ENCODE measurements at regions not wholly inside any gene's neighbourhood (a gene's known extent, or its start where the extent isn't known, plus 50 kb on each side); places are given as distances from the start of the nearest gene placed in this dataset.

DNA sequence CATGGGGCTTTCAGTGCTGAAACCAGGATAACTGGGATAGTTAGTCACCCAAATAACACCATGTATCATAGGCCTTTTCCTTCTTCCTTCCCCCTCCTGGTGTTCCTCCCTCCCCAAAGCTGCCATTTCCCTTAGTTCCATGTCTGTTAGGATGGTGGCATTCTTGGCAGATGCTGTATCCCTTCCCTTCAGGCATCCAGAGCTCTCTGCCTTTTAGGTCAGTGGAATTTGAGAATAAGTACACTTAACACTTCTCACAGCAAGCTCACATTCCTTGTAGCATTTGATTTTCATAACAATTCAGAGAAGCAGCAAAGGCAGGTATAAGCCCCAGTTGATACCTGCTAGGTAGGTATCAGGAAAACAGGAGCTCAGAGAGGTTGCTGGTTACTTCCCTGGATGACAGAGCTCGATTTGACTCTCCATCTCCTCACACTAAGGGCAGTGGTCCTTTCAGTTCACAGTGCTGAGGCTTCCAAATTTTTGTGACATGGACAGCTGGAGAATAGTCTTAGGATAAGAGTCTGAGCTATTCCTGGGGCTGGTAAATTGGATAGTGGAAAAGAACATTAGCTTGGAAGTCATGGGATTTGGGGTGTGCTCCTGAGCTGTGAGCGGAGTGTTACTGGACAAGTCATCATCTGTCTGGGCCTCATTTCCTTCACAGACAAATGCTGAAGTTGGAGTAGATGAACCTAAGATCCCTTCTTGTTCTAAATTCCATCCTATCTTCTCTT is 108.7 kb upstream of the RHOBTB1 start:
- Histone ChIP-seq H3K4me1 (no peaks in the 10 kb centered on the region), H3K36me3 (ENCODE audit: control insufficient read depth, insufficient read depth, low read length) (no peaks in the 10 kb centered on the region)
- TF ChIP-seq, protein P1, sequence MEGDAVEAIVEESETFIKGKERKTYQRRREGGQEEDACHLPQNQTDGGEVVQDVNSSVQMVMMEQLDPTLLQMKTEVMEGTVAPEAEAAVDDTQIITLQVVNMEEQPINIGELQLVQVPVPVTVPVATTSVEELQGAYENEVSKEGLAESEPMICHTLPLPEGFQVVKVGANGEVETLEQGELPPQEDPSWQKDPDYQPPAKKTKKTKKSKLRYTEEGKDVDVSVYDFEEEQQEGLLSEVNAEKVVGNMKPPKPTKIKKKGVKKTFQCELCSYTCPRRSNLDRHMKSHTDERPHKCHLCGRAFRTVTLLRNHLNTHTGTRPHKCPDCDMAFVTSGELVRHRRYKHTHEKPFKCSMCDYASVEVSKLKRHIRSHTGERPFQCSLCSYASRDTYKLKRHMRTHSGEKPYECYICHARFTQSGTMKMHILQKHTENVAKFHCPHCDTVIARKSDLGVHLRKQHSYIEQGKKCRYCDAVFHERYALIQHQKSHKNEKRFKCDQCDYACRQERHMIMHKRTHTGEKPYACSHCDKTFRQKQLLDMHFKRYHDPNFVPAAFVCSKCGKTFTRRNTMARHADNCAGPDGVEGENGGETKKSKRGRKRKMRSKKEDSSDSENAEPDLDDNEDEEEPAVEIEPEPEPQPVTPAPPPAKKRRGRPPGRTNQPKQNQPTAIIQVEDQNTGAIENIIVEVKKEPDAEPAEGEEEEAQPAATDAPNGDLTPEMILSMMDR (IDR thresholded peaks at IDR 0.05), result no peak

GRCh38 chr10:61051344-61051743 is 107.4 kb upstream of the RHOBTB1 start:
- TF ChIP-seq, protein P1 (IDR thresholded peaks at IDR 0.05), result no peak
- Histone ChIP-seq H3K27ac (no peak overlapping the region), H3K9ac (no peak overlapping the region), H3K79me2 (no peaks in the 10 kb centered on the region), H3K4me2 (ENCODE audit: low read length) (no peak overlapping the region), H3K4me1 (no peaks in the 10 kb centered on the region), H3K9me3 (ENCODE audit: control insufficient read depth, low read length) (no peaks in the 10 kb centered on the region), H3K36me3 (ENCODE audit: control insufficient read depth, insufficient read depth, low read length) (no peaks in the 10 kb centered on the region), H2AFZ (no peak overlapping the region), H3K4me3 (ENCODE audit: low read depth, low read length) (no peak overlapping the region), H3K27me3 (ENCODE audit: control insufficient read depth, insufficient read depth, low read length) (no peaks in the 10 kb centered on the region)

More for the DNA sequence above, 108.7 kb upstream of the RHOBTB1 start:
- Histone ChIP-seq H3K9me3 (ENCODE audit: control insufficient read depth, low read length) (no peaks in the 10 kb centered on the region), H3K4me2 (ENCODE audit: low read length) (no peak overlapping the region), H3K9ac (no peak overlapping the region), H3K79me2 (no peaks in the 10 kb centered on the region), H2AFZ (no peak overlapping the region), H3K4me3 (ENCODE audit: low read depth, low read length) (no peak overlapping the region), H3K27me3 (ENCODE audit: control insufficient read depth, insufficient read depth, low read length) (no peaks in the 10 kb centered on the region), H3K27ac (no peak overlapping the region)

- Histone ChIP-seq H3K79me2 (no peaks in the 10 kb centered on the region), H3K9me3 (ENCODE audit: control insufficient read depth, low read length) (no peaks in the 10 kb centered on the region), H3K4me1 (no peaks in the 10 kb centered on the region), H3K4me2 (ENCODE audit: low read length) (no peak overlapping the region), H3K36me3 (ENCODE audit: control insufficient read depth, insufficient read depth, low read length) (no peaks in the 10 kb centered on the region), H3K9ac (no peak overlapping the region), H2AFZ (no peak overlapping the region), H3K27ac (no peak overlapping the region), H3K4me3 (ENCODE audit: low read depth, low read length) (no peak overlapping the region), H3K27me3 (ENCODE audit: control insufficient read depth, insufficient read depth, low read length) (no peaks in the 10 kb centered on the region)
- TF ChIP-seq, protein P1 (IDR thresholded peaks at IDR 0.05), result no peak
Observed at GRCh38 chr10:61050120-61050745, 106.2 kb upstream of the RHOBTB1 start.

DNA sequence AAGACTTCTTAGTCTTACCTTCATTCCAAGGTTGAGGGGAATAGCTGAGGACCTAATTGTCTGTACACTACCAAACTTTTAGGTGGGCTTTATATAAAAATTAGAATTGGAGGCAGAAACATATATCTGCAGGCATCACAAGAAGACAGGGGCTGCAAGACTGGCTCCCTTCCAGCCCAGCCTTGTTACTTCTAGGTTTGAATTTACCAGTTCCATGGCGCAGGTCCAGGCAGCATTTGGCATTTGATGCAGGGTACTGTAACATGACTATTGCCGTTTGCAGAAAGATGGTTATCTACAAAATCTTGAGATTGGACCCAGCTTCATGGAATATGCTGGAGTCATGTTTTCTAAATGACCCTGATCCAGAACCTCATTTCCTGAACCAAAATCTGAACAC is 105.4 kb upstream of the RHOBTB1 start:
- no peak overlapping the region for H3K4me3 ChIP-seq (ENCODE audit: low read depth, low read length)
- H3K4me1 ChIP-seq, result no peaks in the 10 kb centered on the region
- no peaks in the 10 kb centered on the region for H3K36me3 ChIP-seq (ENCODE audit: control insufficient read depth, insufficient read depth, low read length)
- H3K4me2 ChIP-seq (ENCODE audit: low read length), result no peak overlapping the region
- no peak overlapping the region for H3K9ac ChIP-seq
- no peak overlapping the region for H2AFZ ChIP-seq
- H3K27me3 ChIP-seq (ENCODE audit: control insufficient read depth, insufficient read depth, low read length), result no peaks in the 10 kb centered on the region
- no peak overlapping the region for H3K27ac ChIP-seq
- no peaks in the 10 kb centered on the region for H3K79me2 ChIP-seq
- H3K9me3 ChIP-seq (ENCODE audit: control insufficient read depth, low read length), result no peaks in the 10 kb centered on the region
- TF ChIP-seq, protein P1 (IDR thresholded peaks at IDR 0.05), result no peak

Measured in parathyroid adenoma (tissue), 2 donors.